Kidney epithelial cell (primary cell): ENCODE measurements at regions not wholly inside any gene's neighbourhood (a gene's known extent, or its start where the extent isn't known, plus 50 kb on each side); places are given as distances from the start of the nearest gene placed in this dataset.
"Not testable (repeated sequence)": the region's sequence is repeated elsewhere in the genome, so short reads cannot be mapped to it uniquely, and the experiment has no call there.

ENCODE experiments used
- DNase-seq: peaks from one replicate; pipeline ENCODE4 v3.0.0-alpha.2; 2010; ENCODE audit warnings: low read depth
- H3K27me3 ChIP-seq: 2 replicates; pipeline ENCODE4 v1.6.0; 2011; ENCODE audit warnings: low read length; ENCODE audit not compliant: control insufficient read depth, insufficient read depth
- H3K36me3 ChIP-seq: 2 replicates; pipeline ENCODE4 v1.5.1; 2011; ENCODE audit warnings: low read length; ENCODE audit not compliant: control insufficient read depth, insufficient read depth
- H3K4me3 ChIP-seq: 2 replicates; pipeline ENCODE4 v1.5.1; 2011; ENCODE audit warnings: low read depth, mild to moderate bottlenecking, control low read depth, low read length
- TF ChIP-seq, protein P1 (sequence below): IDR thresholded peaks from 2 replicates; pipeline ENCODE4 v1.5.1; 2011; ENCODE audit warnings: mild to moderate bottlenecking, moderate library complexity, low read length, control low read depth, inconsistent platforms; ENCODE audit not compliant: insufficient read depth, poor library complexity, severe bottlenecking

GRCh38 chr4:63965875-63966274 is 443.4 kb downstream of the TECRL start:
- TF ChIP-seq, protein P1, sequence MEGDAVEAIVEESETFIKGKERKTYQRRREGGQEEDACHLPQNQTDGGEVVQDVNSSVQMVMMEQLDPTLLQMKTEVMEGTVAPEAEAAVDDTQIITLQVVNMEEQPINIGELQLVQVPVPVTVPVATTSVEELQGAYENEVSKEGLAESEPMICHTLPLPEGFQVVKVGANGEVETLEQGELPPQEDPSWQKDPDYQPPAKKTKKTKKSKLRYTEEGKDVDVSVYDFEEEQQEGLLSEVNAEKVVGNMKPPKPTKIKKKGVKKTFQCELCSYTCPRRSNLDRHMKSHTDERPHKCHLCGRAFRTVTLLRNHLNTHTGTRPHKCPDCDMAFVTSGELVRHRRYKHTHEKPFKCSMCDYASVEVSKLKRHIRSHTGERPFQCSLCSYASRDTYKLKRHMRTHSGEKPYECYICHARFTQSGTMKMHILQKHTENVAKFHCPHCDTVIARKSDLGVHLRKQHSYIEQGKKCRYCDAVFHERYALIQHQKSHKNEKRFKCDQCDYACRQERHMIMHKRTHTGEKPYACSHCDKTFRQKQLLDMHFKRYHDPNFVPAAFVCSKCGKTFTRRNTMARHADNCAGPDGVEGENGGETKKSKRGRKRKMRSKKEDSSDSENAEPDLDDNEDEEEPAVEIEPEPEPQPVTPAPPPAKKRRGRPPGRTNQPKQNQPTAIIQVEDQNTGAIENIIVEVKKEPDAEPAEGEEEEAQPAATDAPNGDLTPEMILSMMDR: no peak
- DNase-seq: no peak
- Histone ChIP-seq H3K27me3 (no peaks in the 10 kb centered on the region), H3K4me3 (no peak overlapping the region), H3K36me3 (no peaks in the 10 kb centered on the region)

GRCh38 chr4:63942706-63943286 is 466.5 kb downstream of the TECRL start:
- not testable (repeated sequence) for H3K36me3 ChIP-seq, H3K27me3 ChIP-seq, H3K4me3 ChIP-seq, DNase-seq

GRCh38 chr4:63937961-63938360 is 471.3 kb downstream of the TECRL start:
- TF ChIP-seq, protein P1: no peak
- Histone ChIP-seq H3K36me3 (no peaks in the 10 kb centered on the region), H3K27me3 (no peaks in the 10 kb centered on the region), H3K4me3 (no peak overlapping the region)
- peak; percentile 2 for DNase-seq

DNA sequence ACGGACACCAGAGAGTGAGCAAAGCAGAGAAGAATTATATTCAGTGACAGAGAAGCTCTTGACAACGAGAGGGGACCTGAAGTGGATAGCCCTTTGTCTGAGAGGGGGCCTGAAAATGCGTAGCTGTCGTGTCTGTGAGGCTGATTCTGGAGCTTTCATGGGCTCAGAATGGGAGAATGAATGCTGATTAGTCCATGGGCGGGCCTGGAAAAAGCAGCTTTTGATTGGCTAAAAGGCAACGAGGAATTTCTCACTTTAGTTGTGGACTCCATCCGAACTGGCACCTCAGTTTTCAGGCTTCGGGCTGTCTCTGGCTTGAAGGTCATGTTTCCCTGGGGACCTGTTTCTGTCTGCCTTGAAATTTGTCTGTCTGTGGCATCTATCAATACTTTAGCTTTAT is 487.1 kb downstream of the TECRL start:
- H3K27me3 ChIP-seq: no peaks in the 10 kb centered on the region
- no peaks in the 10 kb centered on the region for H3K36me3 ChIP-seq
- no peak overlapping the region for H3K4me3 ChIP-seq
- no peak for DNase-seq
- TF ChIP-seq, protein P1: no peak

DNA sequence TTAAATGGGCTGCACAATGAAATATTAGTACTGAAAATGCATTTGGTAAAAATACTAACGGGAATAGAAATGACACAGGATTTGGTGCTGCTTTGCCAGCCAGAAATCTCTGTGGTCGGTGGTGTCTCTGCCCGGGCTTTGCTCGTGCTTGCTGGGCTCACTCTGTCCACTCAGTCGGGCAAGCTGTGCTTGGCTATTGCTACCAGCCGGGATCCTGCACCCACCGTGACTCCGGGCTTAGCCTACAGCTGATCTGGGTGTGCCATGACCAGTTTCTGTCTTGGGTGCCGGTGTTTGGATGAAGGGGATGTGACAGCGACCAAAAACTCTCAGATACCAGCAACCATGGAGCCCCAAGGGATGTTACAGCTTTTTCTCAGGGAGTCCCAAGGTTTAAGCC is 487.7 kb downstream of the TECRL start:
- TF ChIP-seq, protein P1: no peak
- H3K36me3 ChIP-seq: no peaks in the 10 kb centered on the region
- no peaks in the 10 kb centered on the region for H3K27me3 ChIP-seq
- DNase-seq: no peak
- H3K4me3 ChIP-seq: no peak overlapping the region

DNA sequence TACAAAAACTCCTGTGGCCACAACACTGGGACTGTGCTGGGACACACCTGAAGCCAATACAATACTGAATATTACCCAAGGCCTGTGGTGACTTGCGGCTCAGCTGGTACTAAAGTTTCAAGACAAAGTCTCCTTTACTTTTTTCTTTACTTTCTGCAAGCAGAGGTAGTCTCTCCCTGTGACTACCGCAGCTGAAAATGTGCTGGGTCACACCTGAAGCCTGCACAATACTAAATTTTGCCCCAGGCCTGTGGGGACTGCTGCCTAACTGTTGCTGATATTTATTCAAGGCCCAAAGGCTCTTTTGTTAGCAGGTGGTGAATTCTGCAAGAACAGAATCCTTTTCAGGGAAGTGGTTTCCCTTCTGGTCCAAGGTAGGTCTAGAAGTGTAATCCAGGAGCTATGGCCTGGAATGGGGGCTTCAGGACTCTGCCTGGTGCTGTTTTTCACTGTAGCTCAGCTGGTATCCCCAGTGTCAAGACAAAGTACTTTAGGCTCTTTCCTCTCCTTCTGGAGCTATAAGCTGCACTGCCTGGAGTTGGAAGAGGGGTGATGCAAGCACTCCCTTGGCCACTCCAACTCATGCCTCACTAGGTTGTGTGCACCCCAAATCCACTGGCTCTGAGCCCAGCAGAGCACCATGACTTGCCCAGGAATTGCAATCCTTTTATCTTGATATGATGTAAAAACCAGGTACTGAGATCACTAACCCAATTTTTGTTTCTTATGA is 489.4 kb downstream of the TECRL start:
- no peaks in the 10 kb centered on the region for H3K27me3 ChIP-seq
- H3K4me3 ChIP-seq: no peak overlapping the region
- TF ChIP-seq, protein P1: no peak
- DNase-seq: no peak
- H3K36me3 ChIP-seq: no peaks in the 10 kb centered on the region
